ENCODE measurements at regions not wholly inside any gene's neighbourhood (a gene's known extent, or its start where the extent isn't known, plus 50 kb on each side); places are given as distances from the start of the nearest gene placed in this dataset.

GRCh38 chr6:22068561-22069305 is 228.1 kb downstream of the PRL start:
- ATAC-seq: no peak
- TF ChIP-seq ZC3H10 (CRISPR knock-in tag; IDR thresholded peaks at IDR 0.05) (no peak), CSDC2 (CRISPR knock-in tag; IDR thresholded peaks at IDR 0.05) (no peak), PPARA (CRISPR knock-in tag; IDR thresholded peaks at IDR 0.05; ENCODE audit: borderline replicate concordance) (no peak), OSR1 (CRISPR knock-in tag; IDR thresholded peaks at IDR 0.05) (no peak), CREB5 (CRISPR knock-in tag; IDR thresholded peaks at IDR 0.05; ENCODE audit: low read depth) (no peak), ZNF565 (CRISPR knock-in tag; conservative IDR thresholded peaks at IDR 0.05; ENCODE audit: low read depth) (no peak), TOX (CRISPR knock-in tag; IDR thresholded peaks at IDR 0.05; ENCODE audit: borderline replicate concordance) (no peak), RARB (CRISPR knock-in tag; IDR thresholded peaks at IDR 0.05) (no peak), SNAI2 (CRISPR knock-in tag; IDR thresholded peaks at IDR 0.05) (no peak)
- TF ChIP-seq, protein P1, sequence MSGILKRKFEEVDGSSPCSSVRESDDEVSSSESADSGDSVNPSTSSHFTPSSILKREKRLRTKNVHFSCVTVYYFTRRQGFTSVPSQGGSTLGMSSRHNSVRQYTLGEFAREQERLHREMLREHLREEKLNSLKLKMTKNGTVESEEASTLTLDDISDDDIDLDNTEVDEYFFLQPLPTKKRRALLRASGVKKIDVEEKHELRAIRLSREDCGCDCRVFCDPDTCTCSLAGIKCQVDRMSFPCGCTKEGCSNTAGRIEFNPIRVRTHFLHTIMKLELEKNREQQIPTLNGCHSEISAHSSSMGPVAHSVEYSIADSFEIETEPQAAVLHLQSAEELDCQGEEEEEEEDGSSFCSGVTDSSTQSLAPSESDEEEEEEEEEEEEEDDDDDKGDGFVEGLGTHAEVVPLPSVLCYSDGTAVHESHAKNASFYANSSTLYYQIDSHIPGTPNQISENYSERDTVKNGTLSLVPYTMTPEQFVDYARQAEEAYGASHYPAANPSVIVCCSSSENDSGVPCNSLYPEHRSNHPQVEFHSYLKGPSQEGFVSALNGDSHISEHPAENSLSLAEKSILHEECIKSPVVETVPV (CRISPR knock-in tag; IDR thresholded peaks at IDR 0.05): no peak
- TF ChIP-seq, protein P2, sequence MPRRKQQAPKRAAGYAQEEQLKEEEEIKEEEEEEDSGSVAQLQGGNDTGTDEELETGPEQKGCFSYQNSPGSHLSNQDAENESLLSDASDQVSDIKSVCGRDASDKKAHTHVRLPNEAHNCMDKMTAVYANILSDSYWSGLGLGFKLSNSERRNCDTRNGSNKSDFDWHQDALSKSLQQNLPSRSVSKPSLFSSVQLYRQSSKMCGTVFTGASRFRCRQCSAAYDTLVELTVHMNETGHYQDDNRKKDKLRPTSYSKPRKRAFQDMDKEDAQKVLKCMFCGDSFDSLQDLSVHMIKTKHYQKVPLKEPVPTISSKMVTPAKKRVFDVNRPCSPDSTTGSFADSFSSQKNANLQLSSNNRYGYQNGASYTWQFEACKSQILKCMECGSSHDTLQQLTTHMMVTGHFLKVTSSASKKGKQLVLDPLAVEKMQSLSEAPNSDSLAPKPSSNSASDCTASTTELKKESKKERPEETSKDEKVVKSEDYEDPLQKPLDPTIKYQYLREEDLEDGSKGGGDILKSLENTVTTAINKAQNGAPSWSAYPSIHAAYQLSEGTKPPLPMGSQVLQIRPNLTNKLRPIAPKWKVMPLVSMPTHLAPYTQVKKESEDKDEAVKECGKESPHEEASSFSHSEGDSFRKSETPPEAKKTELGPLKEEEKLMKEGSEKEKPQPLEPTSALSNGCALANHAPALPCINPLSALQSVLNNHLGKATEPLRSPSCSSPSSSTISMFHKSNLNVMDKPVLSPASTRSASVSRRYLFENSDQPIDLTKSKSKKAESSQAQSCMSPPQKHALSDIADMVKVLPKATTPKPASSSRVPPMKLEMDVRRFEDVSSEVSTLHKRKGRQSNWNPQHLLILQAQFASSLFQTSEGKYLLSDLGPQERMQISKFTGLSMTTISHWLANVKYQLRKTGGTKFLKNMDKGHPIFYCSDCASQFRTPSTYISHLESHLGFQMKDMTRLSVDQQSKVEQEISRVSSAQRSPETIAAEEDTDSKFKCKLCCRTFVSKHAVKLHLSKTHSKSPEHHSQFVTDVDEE (CRISPR knock-in tag; IDR thresholded peaks at IDR 0.05): no peak

DNA sequence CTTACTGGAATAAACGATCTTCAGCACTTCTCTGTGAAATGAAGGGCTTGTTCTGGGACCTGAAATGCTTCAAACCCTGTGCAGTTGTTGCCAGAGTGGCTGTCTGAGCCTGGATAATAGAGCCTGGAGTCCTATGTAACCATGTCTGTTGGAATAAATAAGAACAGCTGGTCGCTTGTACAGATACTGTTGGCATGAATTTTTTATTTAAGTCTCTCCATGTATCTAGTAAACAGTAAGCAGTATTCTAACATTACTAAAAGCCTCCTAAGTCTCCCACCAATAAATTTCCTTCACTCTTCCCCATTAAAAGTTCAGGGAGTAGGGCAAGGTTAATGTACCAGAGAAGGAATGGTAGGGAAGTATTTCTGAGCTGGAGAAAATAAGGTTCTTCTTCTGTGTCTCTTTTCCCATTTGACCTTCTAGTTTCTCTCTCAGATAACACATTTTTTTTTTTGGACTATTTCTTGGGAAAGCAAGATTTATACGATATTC is 227.5 kb downstream of the PRL start:
- ATAC-seq: no peak
- no peak for TF ChIP-seq ISL1 (CRISPR knock-in tag; IDR thresholded peaks at IDR 0.05)
- no peak for TF ChIP-seq PPARA (CRISPR knock-in tag; IDR thresholded peaks at IDR 0.05; ENCODE audit: borderline replicate concordance)
- TF ChIP-seq, protein P2 (CRISPR knock-in tag; IDR thresholded peaks at IDR 0.05): no peak
- no peak for TF ChIP-seq ZC3H10 (CRISPR knock-in tag; IDR thresholded peaks at IDR 0.05)
- no peak for TF ChIP-seq ZNF8 (CRISPR knock-in tag; IDR thresholded peaks at IDR 0.05)
- TF ChIP-seq ZNF565 (CRISPR knock-in tag; conservative IDR thresholded peaks at IDR 0.05; ENCODE audit: low read depth): no peak
- no peak for TF ChIP-seq ZFP3 (CRISPR knock-in tag; IDR thresholded peaks at IDR 0.05)
- TF ChIP-seq ESRRG (CRISPR knock-in tag; IDR thresholded peaks at IDR 0.05): no peak
- TF ChIP-seq GLIS3 (CRISPR knock-in tag; IDR thresholded peaks at IDR 0.05): no peak
- no peak for TF ChIP-seq ZFP30 (CRISPR knock-in tag; IDR thresholded peaks at IDR 0.05)
- TF ChIP-seq RARB (CRISPR knock-in tag; IDR thresholded peaks at IDR 0.05): no peak
- no peak for TF ChIP-seq SNAI2 (CRISPR knock-in tag; IDR thresholded peaks at IDR 0.05)
- no peak for TF ChIP-seq BACH2 (CRISPR knock-in tag; IDR thresholded peaks at IDR 0.05; ENCODE audit: borderline replicate concordance)
- no peak for TF ChIP-seq TOX (CRISPR knock-in tag; IDR thresholded peaks at IDR 0.05; ENCODE audit: borderline replicate concordance)
- TF ChIP-seq, protein P1 (CRISPR knock-in tag; IDR thresholded peaks at IDR 0.05): no peak
- no peak for TF ChIP-seq ARNTL (CRISPR knock-in tag; IDR thresholded peaks at IDR 0.05; ENCODE audit: borderline replicate concordance, low read depth)
- TF ChIP-seq PATZ1 (CRISPR knock-in tag; IDR thresholded peaks at IDR 0.05; ENCODE audit: borderline replicate concordance): no peak
- no peak for TF ChIP-seq OSR1 (CRISPR knock-in tag; IDR thresholded peaks at IDR 0.05)
- TF ChIP-seq TCF4 (CRISPR knock-in tag; IDR thresholded peaks at IDR 0.05; ENCODE audit: borderline replicate concordance): no peak
